H9 (cell line): ENCODE measurements at regions not wholly inside any gene's neighbourhood (a gene's known extent, or its start where the extent isn't known, plus 50 kb on each side); places are given as distances from the start of the nearest gene placed in this dataset.

Experiments
- DNase-seq: peaks from one replicate; pipeline ENCODE4 v3.0.0-alpha.2; 2017
- H2AFZ ChIP-seq: one replicate; pipeline ENCODE4 v1.6.1; 2013; ENCODE audit warnings: mild to moderate bottlenecking, low read length, control low read depth, moderate library complexity
- H2AK5ac ChIP-seq: 2 replicates; pipeline ENCODE4 v1.6.1; 2013; ENCODE audit warnings: low read length, control low read depth, mixed read lengths; ENCODE audit not compliant: insufficient read length
- H2BK120ac ChIP-seq: one replicate; pipeline ENCODE4 v1.6.1; 2013; ENCODE audit warnings: low read depth, mild to moderate bottlenecking, low read length, control low read depth, inconsistent platforms; ENCODE audit not compliant: poor library complexity, severe bottlenecking
- H2BK12ac ChIP-seq: 2 replicates; pipeline ENCODE4 v1.6.1; 2013; ENCODE audit warnings: low read length, control low read depth, mixed read lengths, low read depth; ENCODE audit not compliant: insufficient read length
- H2BK15ac ChIP-seq: 2 replicates; pipeline ENCODE4 v1.6.1; 2013; ENCODE audit warnings: low read depth, low read length, control low read depth
- H2BK20ac ChIP-seq: one replicate; pipeline ENCODE4 v1.6.1; 2013; ENCODE audit warnings: low read depth, mild to moderate bottlenecking, low read length, control low read depth, inconsistent platforms; ENCODE audit not compliant: poor library complexity, severe bottlenecking
- H2BK5ac ChIP-seq: 2 replicates; pipeline ENCODE4 v1.6.1; 2013; ENCODE audit warnings: low read length, control low read depth, mixed read lengths; ENCODE audit not compliant: insufficient read length
- H3K14ac ChIP-seq: 2 replicates; pipeline ENCODE4 v1.6.1; 2013; ENCODE audit warnings: low read length, control low read depth; ENCODE audit not compliant: insufficient read depth
- H3K18ac ChIP-seq: 2 replicates; pipeline ENCODE4 v1.6.1; 2013; ENCODE audit warnings: low read depth, mild to moderate bottlenecking, mixed read lengths, low read length, control low read depth; ENCODE audit not compliant: insufficient read length
- H3K23ac ChIP-seq: 2 replicates; pipeline ENCODE4 v1.6.1; 2013; ENCODE audit warnings: low read length, control low read depth, mixed read lengths, low read depth; ENCODE audit not compliant: insufficient read length
- H3K23me2 ChIP-seq: 2 replicates; pipeline ENCODE4 v1.6.1; 2013; ENCODE audit warnings: low read depth, mild to moderate bottlenecking, mixed read lengths, low read length, control low read depth; ENCODE audit not compliant: insufficient read length, poor library complexity, severe bottlenecking
- H3K27ac ChIP-seq: 2 replicates; pipeline ENCODE4 v1.5.1; 2013; ENCODE audit warnings: low read length, control low read depth, mixed read lengths, low read depth; ENCODE audit not compliant: insufficient read length
- H3K27me3 ChIP-seq: 2 replicates; pipeline ENCODE4 v1.6.1; 2013; ENCODE audit warnings: low read length, control low read depth, inconsistent platforms; ENCODE audit not compliant: insufficient read depth
- H3K4ac ChIP-seq: 2 replicates; pipeline ENCODE4 v1.6.1; 2013; ENCODE audit warnings: low read depth, mild to moderate bottlenecking, control low read depth, inconsistent platforms, low read length, moderate library complexity
- H3K4me1 ChIP-seq: 2 replicates; pipeline ENCODE4 v1.6.1; 2013; ENCODE audit warnings: low read length, control low read depth, inconsistent platforms; ENCODE audit not compliant: insufficient read depth
- H3K4me2 ChIP-seq: 2 replicates; pipeline ENCODE4 v1.6.1; 2013; ENCODE audit warnings: low read length, control low read depth, mixed read lengths; ENCODE audit not compliant: insufficient read length, insufficient read depth
- H3K56ac ChIP-seq: 2 replicates; pipeline ENCODE4 v1.6.1; 2013; ENCODE audit warnings: low read depth, mild to moderate bottlenecking, mixed read lengths, low read length, control low read depth; ENCODE audit not compliant: insufficient read length
- H3K79me1 ChIP-seq: 2 replicates; pipeline ENCODE4 v1.6.1; 2013; ENCODE audit warnings: low read depth, mild to moderate bottlenecking, moderate library complexity, low read length, control low read depth, inconsistent platforms; ENCODE audit not compliant: insufficient read depth, poor library complexity, severe bottlenecking
- H3K79me2 ChIP-seq: 2 replicates; pipeline ENCODE4 v1.6.1; 2013; ENCODE audit warnings: low read length, control low read depth, inconsistent platforms; ENCODE audit not compliant: insufficient read depth
- H3K9ac ChIP-seq: 2 replicates; pipeline ENCODE4 v1.6.1; 2013; ENCODE audit warnings: low read length, control low read depth, mixed read lengths; ENCODE audit not compliant: insufficient read length; ENCODE audit errors: extremely low read depth
- H3K9me3 ChIP-seq: one replicate; pipeline ENCODE4 v1.6.1; 2013; ENCODE audit warnings: low read depth, low read length, inconsistent platforms; ENCODE audit not compliant: control insufficient read depth
- H3T11ph ChIP-seq: one replicate; pipeline ENCODE4 v1.6.1; 2013; ENCODE audit warnings: mild to moderate bottlenecking, low read length, control low read depth, inconsistent platforms
- H4K20me1 ChIP-seq: one replicate; pipeline ENCODE4 v1.6.1; 2013; ENCODE audit not compliant: control insufficient read depth, insufficient read length, insufficient read depth
- H4K5ac ChIP-seq: 2 replicates; pipeline ENCODE4 v1.6.1; 2013; ENCODE audit warnings: low read depth, mild to moderate bottlenecking, mixed read lengths, low read length, control low read depth; ENCODE audit not compliant: insufficient read length
- H4K8ac ChIP-seq: replicated peaks from 2 replicates; pipeline ENCODE4 v1.6.1; 2013; ENCODE audit warnings: low read length, control low read depth, mixed read lengths, low read depth; ENCODE audit not compliant: insufficient read length
- H4K91ac ChIP-seq: 2 replicates; pipeline ENCODE4 v1.6.1; 2013; ENCODE audit warnings: low read depth, mild to moderate bottlenecking, moderate library complexity, mixed read lengths, low read length, control low read depth; ENCODE audit not compliant: insufficient read length
- H3K27ac Mint-ChIP-seq, 3 experiments: 2 replicates in 2 of 3; 3 replicates in 1 of 3; pipeline ENCODE4 v1.8.0; 2020 to 2021; ENCODE audit warnings: mixed read lengths in 3 of 3, mild to moderate bottlenecking in 1 of 3, moderate library complexity in 1 of 3
- H3K27me3 Mint-ChIP-seq: 2 replicates; pipeline ENCODE4 v1.8.0; 2021; ENCODE audit warnings: low read depth, mild to moderate bottlenecking, moderate library complexity, mixed read lengths
- H3K36me3 Mint-ChIP-seq, 3 experiments: 2 replicates in 2 of 3; 3 replicates in 1 of 3; pipeline ENCODE4 v1.8.0; 2020 to 2021; ENCODE audit warnings: low read depth in 3 of 3, mixed read lengths in 3 of 3; ENCODE audit not compliant: insufficient read depth in 1 of 3
- H3K4me1 Mint-ChIP-seq, 2 experiments: 2 replicates each; pipeline ENCODE4 v1.8.0; 2020; ENCODE audit warnings: mixed read lengths in 2 of 2
- H3K4me3 Mint-ChIP-seq, 2 experiments: 2 replicates in 1 of 2; 3 replicates in 1 of 2; pipeline ENCODE4 v1.8.0; 2020 to 2021; ENCODE audit warnings: mild to moderate bottlenecking in 2 of 2, mixed read lengths in 2 of 2, moderate library complexity in 1 of 2
- H3K9me3 Mint-ChIP-seq, 2 experiments: 2 replicates in 1 of 2; 3 replicates in 1 of 2; pipeline ENCODE4 v1.8.0; 2020; ENCODE audit warnings: mild to moderate bottlenecking in 2 of 2, mixed read lengths in 2 of 2, moderate library complexity in 1 of 2
- whole genome bisulfite sequencing: extraction: QIAGEN DNeasy Blood & Tissue Kit; methylation state at CpG from one replicate; pipeline ENCODE4 v1.1.7; 2013; ENCODE audit warnings: missing lambda C conversion rate, low lambda C conversion rate, mixed read lengths; ENCODE audit not compliant: insufficient read length; ENCODE audit errors: extremely low coverage; 5-methylcytosine and 5-hydroxymethylcytosine counted together
- TF ChIP-seq, protein P1 (sequence below): fragments of 200-600 bp; sonication (generic); conservative IDR thresholded peaks from 3 replicates; pipeline ENCODE4 v1.8.0; 2021; ENCODE audit warnings: antibody characterized with exemption, mild to moderate bottlenecking

DNA sequence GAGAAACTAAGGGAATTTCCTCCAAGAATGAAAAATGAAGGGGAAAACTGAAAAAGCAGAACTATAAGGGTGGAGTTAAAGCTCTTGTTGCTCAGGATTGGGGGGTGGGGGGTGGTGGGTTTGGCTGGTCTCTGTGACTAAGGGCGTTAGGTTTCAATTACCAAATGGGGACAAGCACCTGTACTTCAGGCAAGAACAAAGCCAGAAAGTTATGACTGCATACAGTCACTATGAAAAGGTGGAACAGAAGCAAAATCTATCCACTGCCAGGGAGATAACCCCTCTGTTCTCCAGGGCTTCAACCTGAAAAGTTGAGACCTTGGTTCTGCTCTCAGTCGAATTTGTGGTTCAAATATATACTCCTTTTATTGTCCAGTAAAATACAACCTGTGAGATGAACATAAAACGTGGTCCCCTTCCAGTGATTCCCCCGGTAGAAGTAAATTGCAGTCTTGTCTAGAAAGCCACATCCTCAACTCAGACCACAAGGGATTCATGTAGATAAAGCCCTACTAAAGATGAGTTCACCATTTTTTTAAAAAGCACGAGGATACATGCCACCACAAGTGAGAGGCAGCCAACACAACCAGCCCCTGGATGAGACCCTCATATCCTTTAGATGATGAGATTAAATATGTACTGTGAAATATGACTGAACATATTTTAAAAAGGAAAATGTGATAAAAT lies 257.1 kb upstream of the RPS6KA3 start:
- Histone ChIP-seq H3K4me2 (no peak overlapping the region), H3K18ac (no peak overlapping the region), H4K8ac (no peak overlapping the region), H2BK120ac (no peak overlapping the region), H3K23me2 (no peaks in the 10 kb centered on the region), H4K5ac (no peak overlapping the region), H2AK5ac (no peak overlapping the region), H3K9me3 (peaks cover 21% of the 10 kb centered on the region), H4K20me1 (no peaks in the 10 kb centered on the region), H2BK12ac (no peak overlapping the region), H3K4me1 (no peaks in the 10 kb centered on the region), H3K27ac (no peak overlapping the region), H3T11ph (no peak overlapping the region), H3K27me3 (no peaks in the 10 kb centered on the region), H3K4ac (no peak overlapping the region), H3K14ac (no peak overlapping the region), H3K56ac (no peak overlapping the region), H4K91ac (no peak overlapping the region), H3K23ac (no peak overlapping the region), H2BK20ac (no peak overlapping the region), H3K79me1 (no peaks in the 10 kb centered on the region), H2BK15ac (no peak overlapping the region), H2AFZ (no peak overlapping the region), H2BK5ac (no peak overlapping the region), H3K9ac (no peak overlapping the region), H3K79me2 (no peaks in the 10 kb centered on the region)
- H3K27me3 Mint-ChIP-seq, result peaks cover 3% of the 10 kb centered on the region; the same call in 1 of the 2 replicates
- H3K4me3 Mint-ChIP-seq, result no peak overlapping the region
- TF ChIP-seq, protein P1, sequence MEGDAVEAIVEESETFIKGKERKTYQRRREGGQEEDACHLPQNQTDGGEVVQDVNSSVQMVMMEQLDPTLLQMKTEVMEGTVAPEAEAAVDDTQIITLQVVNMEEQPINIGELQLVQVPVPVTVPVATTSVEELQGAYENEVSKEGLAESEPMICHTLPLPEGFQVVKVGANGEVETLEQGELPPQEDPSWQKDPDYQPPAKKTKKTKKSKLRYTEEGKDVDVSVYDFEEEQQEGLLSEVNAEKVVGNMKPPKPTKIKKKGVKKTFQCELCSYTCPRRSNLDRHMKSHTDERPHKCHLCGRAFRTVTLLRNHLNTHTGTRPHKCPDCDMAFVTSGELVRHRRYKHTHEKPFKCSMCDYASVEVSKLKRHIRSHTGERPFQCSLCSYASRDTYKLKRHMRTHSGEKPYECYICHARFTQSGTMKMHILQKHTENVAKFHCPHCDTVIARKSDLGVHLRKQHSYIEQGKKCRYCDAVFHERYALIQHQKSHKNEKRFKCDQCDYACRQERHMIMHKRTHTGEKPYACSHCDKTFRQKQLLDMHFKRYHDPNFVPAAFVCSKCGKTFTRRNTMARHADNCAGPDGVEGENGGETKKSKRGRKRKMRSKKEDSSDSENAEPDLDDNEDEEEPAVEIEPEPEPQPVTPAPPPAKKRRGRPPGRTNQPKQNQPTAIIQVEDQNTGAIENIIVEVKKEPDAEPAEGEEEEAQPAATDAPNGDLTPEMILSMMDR, result no peak
- no peak overlapping the region for H3K27ac Mint-ChIP-seq
- DNase-seq, result no peak
- peaks cover 0 to 22% of the 10 kb centered on the region in 2 experiments; a peak in 4 of 5 replicates for H3K9me3 Mint-ChIP-seq
- H3K36me3 Mint-ChIP-seq, result no peaks in the 10 kb centered on the region
- peaks cover 10 to 22% of the 10 kb centered on the region in 2 experiments for H3K4me1 Mint-ChIP-seq
- WGBS, result no CpG with 5 or more reads among the region's 5 CpGs
